ENCODE measurements at regions not wholly inside any gene's neighbourhood (a gene's known extent, or its start where the extent isn't known, plus 50 kb on each side); places are given as distances from the start of the nearest gene placed in this dataset.

DNA sequence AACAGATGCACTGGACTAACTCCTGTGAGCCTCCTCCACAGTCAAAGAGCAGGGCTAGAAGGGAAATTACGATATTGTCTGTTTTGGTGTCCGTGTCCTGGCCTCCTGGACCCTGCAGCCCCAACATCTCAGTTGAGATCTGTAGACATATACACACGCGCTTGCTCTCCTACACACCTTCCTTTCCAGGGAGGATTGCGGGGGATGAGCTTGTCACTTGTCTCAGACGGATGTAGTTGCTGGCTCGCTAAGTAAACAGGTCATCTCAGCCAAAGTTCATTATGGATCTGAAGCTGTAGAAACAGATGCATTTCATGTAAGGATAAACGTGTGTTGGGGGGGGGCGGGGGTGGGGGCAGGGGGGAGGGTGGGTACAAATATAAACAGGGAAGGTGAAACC, 549.3 kb downstream of the CCDC171 start:
- TF ChIP-seq, protein P1, sequence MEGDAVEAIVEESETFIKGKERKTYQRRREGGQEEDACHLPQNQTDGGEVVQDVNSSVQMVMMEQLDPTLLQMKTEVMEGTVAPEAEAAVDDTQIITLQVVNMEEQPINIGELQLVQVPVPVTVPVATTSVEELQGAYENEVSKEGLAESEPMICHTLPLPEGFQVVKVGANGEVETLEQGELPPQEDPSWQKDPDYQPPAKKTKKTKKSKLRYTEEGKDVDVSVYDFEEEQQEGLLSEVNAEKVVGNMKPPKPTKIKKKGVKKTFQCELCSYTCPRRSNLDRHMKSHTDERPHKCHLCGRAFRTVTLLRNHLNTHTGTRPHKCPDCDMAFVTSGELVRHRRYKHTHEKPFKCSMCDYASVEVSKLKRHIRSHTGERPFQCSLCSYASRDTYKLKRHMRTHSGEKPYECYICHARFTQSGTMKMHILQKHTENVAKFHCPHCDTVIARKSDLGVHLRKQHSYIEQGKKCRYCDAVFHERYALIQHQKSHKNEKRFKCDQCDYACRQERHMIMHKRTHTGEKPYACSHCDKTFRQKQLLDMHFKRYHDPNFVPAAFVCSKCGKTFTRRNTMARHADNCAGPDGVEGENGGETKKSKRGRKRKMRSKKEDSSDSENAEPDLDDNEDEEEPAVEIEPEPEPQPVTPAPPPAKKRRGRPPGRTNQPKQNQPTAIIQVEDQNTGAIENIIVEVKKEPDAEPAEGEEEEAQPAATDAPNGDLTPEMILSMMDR (IDR thresholded peaks at IDR 0.05 in 2 of 3, conservative IDR thresholded peaks at IDR 0.05 in 1 of 3; ENCODE audit: insufficient read depth in 2 of 3, low read depth in 1 of 3, low read length in 3 of 3) = no peak
- TF ChIP-seq KAT7 (CRISPR knock-in tag; IDR thresholded peaks at IDR 0.05; ENCODE audit: borderline replicate concordance) = no peak
- TF ChIP-seq TAF1 (IDR thresholded peaks at IDR 0.05; ENCODE audit: control insufficient read depth, extremely low read depth, insufficient read depth, low read length, severe bottlenecking) = no peak
- TF ChIP-seq JUNB (CRISPR knock-in tag; conservative IDR thresholded peaks at IDR 0.05) = no peak
- TF ChIP-seq CREBBP (IDR thresholded peaks at IDR 0.05; ENCODE audit: low read depth, low read length) = no peak
- TF ChIP-seq, protein P2, sequence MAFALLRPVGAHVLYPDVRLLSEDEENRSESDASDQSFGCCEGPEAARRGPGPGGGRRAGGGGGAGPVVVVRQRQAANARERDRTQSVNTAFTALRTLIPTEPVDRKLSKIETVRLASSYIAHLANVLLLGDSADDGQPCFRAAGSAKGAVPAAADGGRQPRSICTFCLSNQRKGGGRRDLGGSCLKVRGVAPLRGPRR (CRISPR knock-in tag; IDR thresholded peaks at IDR 0.05) = no peak
- no peak for TF ChIP-seq ZNF263 (CRISPR knock-in tag; IDR thresholded peaks at IDR 0.05; ENCODE audit: borderline replicate concordance)
- TF ChIP-seq TAF15 (IDR thresholded peaks at IDR 0.05; ENCODE audit: low read depth, low read length) = no peak

All from K562 (cell line).